HEK293T (cell line): ENCODE measurements at regions not wholly inside any gene's neighbourhood (a gene's known extent, or its start where the extent isn't known, plus 50 kb on each side); places are given as distances from the start of the nearest gene placed in this dataset.

Experiments
- CTCF ChIA-PET: fragments of 350-600 bp; formaldehyde crosslinking; extraction: SDS; loops from one replicate; lab custom pipeline; 2021; ENCODE audit warnings: antibody characterized with exemption, inconsistent platforms; lab: Yijun Ruan, JAX
- POLR2A ChIA-PET: fragments of 350-600 bp; formaldehyde crosslinking; extraction: SDS; loops from one replicate; lab custom pipeline; 2020; ENCODE audit warnings: antibody characterized with exemption, inconsistent platforms; lab: Yijun Ruan, JAX
- DNase-seq: peaks from one replicate; pipeline ENCODE4 v3.0.0; 2012; ENCODE audit warnings: mixed read lengths; ENCODE audit errors: extremely low spot score
- ARNT ChIP-seq: fragments of 450-650 bp; IDR thresholded peaks from 2 replicates; pipeline ENCODE4 v1.6.1; 2017; ENCODE audit warnings: mild to moderate bottlenecking
- BHLHE40 ChIP-seq: fragments of 450-650 bp; IDR thresholded peaks from 2 replicates; pipeline ENCODE4 v1.6.1; 2016; ENCODE audit warnings: mild to moderate bottlenecking, moderate library complexity, borderline replicate concordance
- CTBP1 ChIP-seq: fragments of 450-650 bp; IDR thresholded peaks from 2 replicates; pipeline ENCODE4 v1.6.1; 2016; ENCODE audit warnings: borderline replicate concordance
- ELF4 ChIP-seq: fragments of 450-650 bp; IDR thresholded peaks from 2 replicates; pipeline ENCODE4 v1.6.1; 2017; ENCODE audit warnings: antibody characterized with exemption
- FOXA1 ChIP-seq: fragments of 450-650 bp; IDR thresholded peaks from 2 replicates; pipeline ENCODE4 v1.6.1; 2016; ENCODE audit warnings: mild to moderate bottlenecking
- FOXK2 ChIP-seq: fragments of 450-650 bp; IDR thresholded peaks from 2 replicates; pipeline ENCODE4 v1.6.1; 2016; ENCODE audit warnings: mild to moderate bottlenecking
- FOXM1 ChIP-seq: fragments of 450-650 bp; IDR thresholded peaks from 2 replicates; pipeline ENCODE4 v1.6.1; 2017; ENCODE audit warnings: mild to moderate bottlenecking, borderline replicate concordance
- HDGF ChIP-seq: fragments of 450-650 bp; IDR thresholded peaks from 2 replicates; pipeline ENCODE4 v1.6.1; 2017; ENCODE audit warnings: antibody characterized with exemption, borderline replicate concordance
- L3MBTL2 ChIP-seq: fragments of 450-650 bp; conservative IDR thresholded peaks from 2 replicates; pipeline ENCODE4 v1.6.1; 2016; ENCODE audit warnings: mild to moderate bottlenecking
- LEF1 ChIP-seq: fragments of 450-650 bp; IDR thresholded peaks from 2 replicates; pipeline ENCODE4 v1.6.1; 2017; ENCODE audit warnings: mild to moderate bottlenecking, borderline replicate concordance
- NFRKB ChIP-seq: fragments of 450-650 bp; IDR thresholded peaks from 2 replicates; pipeline ENCODE4 v1.6.1; 2016; ENCODE audit warnings: mild to moderate bottlenecking, moderate library complexity
- PKNOX1 ChIP-seq: fragments of 450-650 bp; IDR thresholded peaks from 2 replicates; pipeline ENCODE4 v1.6.1; 2016
- SP1 ChIP-seq: fragments of 450-650 bp; IDR thresholded peaks from 2 replicates; pipeline ENCODE4 v1.6.1; 2017
- SUZ12 ChIP-seq: fragments of 450-650 bp; IDR thresholded peaks from 2 replicates; pipeline ENCODE4 v1.6.1; 2016; ENCODE audit warnings: mild to moderate bottlenecking
- TARDBP ChIP-seq: fragments of 450-650 bp; IDR thresholded peaks from 2 replicates; pipeline ENCODE4 v1.6.1; 2016
- ZNF384 ChIP-seq: fragments of 450-650 bp; IDR thresholded peaks from 2 replicates; pipeline ENCODE4 v1.6.1; 2016

- DNase-seq: no peak
- ChIA-PET POLR2A (no interaction called here), CTCF (interaction anchor here (0.5 kb wide), 1 partner anchor 9 kb away, joined by 5 read pairs; no protein-coding TSS in a partner anchor)
- TF ChIP-seq FOXA1: no peak
- TF ChIP-seq ARNT: no peak
- no peak for TF ChIP-seq L3MBTL2
- no peak for TF ChIP-seq SP1
- TF ChIP-seq FOXM1: no peak
- TF ChIP-seq TARDBP: no peak
- no peak for TF ChIP-seq PKNOX1
- no peak for TF ChIP-seq ELF4
- TF ChIP-seq ZNF384: no peak
- TF ChIP-seq LEF1: no peak
- TF ChIP-seq BHLHE40: no peak
- TF ChIP-seq HDGF: no peak
- no peak for TF ChIP-seq SUZ12
- no peak for TF ChIP-seq CTBP1
- no peak for TF ChIP-seq NFRKB
- TF ChIP-seq FOXK2: no peak
These were observed 189.9 kb upstream of the PIEZO2 start for GRCh38 chr18:11339188-11339775.

- POLR2A ChIA-PET: no interaction called here
These were observed 186.9 kb upstream of the PIEZO2 start for GRCh38 chr18:11336241-11336640.

GRCh38 chr18:11327391-11328009, 178.1 kb upstream of the PIEZO2 start:
- CTCF ChIA-PET: no interaction called here
- TF ChIP-seq HDGF (no peak), NFRKB (no peak), L3MBTL2 (no peak), ZNF384 (no peak), ELF4 (no peak), LEF1 (no peak), SP1 (no peak), PKNOX1 (no peak), FOXK2 (no peak)
- POLR2A ChIA-PET: no interaction called here
- no peak for DNase-seq

More at GRCh38 chr18:11336241-11336640, 186.9 kb upstream of the PIEZO2 start:
- no peak for DNase-seq
- TF ChIP-seq FOXK2 (no peak), FOXA1 (no peak), ELF4 (no peak), ZNF384 (no peak), FOXM1 (no peak), L3MBTL2 (no peak), CTBP1 (no peak), BHLHE40 (no peak), SUZ12 (no peak), SP1 (no peak), ARNT (no peak)
- CTCF ChIA-PET: no interaction called here

GRCh38 chr18:11324956-11325882, 175.8 kb upstream of the PIEZO2 start:
- no peak for DNase-seq
- CTCF ChIA-PET: no interaction called here
- POLR2A ChIA-PET: no interaction called here
- TF ChIP-seq LEF1 (no peak), PKNOX1 (no peak), CTBP1 (no peak), FOXK2 (no peak), NFRKB (no peak), TARDBP (no peak), ELF4 (no peak), FOXA1 (no peak), ZNF384 (no peak), BHLHE40 (no peak), HDGF (no peak), SP1 (no peak), FOXM1 (no peak), L3MBTL2 (no peak), SUZ12 (no peak), ARNT (no peak)

GRCh38 chr18:11324510-11324909, 175.1 kb upstream of the PIEZO2 start:
- CTCF ChIA-PET: no interaction called here
- DNase-seq: no peak
- TF ChIP-seq SUZ12: no peak
- TF ChIP-seq CTBP1: no peak
- no peak for TF ChIP-seq BHLHE40
- TF ChIP-seq L3MBTL2: no peak
- TF ChIP-seq FOXM1: no peak
- no peak for TF ChIP-seq SP1
- no peak for TF ChIP-seq HDGF
- no peak for TF ChIP-seq PKNOX1
- TF ChIP-seq FOXA1: no peak
- TF ChIP-seq ELF4: no peak
- no peak for TF ChIP-seq ARNT
- no peak for TF ChIP-seq FOXK2
- no peak for TF ChIP-seq NFRKB
- no peak for TF ChIP-seq LEF1
- TF ChIP-seq ZNF384: no peak
- POLR2A ChIA-PET: no interaction called here
